GM18498 (cell line): ENCODE measurements at regions not wholly inside any gene's neighbourhood (a gene's known extent, or its start where the extent isn't known, plus 50 kb on each side); places are given as distances from the start of the nearest gene placed in this dataset.
"Not testable (repeated sequence)": the region's sequence is repeated elsewhere in the genome, so short reads cannot be mapped to it uniquely, and the experiment has no call there.

Source experiments
- ATAC-seq: cut with Tn5 transposase; IDR thresholded peaks from one replicate; pipeline ENCODE4 v1.9.1; 2021; ENCODE audit warnings: mild to moderate bottlenecking, moderate library complexity; ENCODE audit not compliant: unreplicated experiment

DNA sequence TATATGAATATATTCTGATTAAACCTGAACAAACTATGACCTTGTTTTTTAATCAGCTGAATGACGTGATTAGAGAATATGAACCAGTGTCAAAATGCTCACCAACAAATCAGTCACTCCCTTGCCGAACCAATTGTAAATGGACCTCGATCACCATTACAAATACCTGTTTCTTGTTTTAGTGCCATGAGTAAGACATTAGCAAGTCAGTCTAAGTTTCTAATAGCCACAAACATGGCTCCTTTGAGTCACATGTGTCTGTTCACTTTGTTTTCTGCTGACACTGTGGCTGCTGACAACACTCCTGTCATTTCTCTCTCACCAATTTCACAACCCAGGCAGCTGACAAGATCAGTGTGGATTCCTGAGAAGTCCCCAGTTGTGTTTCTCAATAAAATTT lies 286.2 kb upstream of the MDGA2 start:
- ATAC-seq, result no peak

DNA sequence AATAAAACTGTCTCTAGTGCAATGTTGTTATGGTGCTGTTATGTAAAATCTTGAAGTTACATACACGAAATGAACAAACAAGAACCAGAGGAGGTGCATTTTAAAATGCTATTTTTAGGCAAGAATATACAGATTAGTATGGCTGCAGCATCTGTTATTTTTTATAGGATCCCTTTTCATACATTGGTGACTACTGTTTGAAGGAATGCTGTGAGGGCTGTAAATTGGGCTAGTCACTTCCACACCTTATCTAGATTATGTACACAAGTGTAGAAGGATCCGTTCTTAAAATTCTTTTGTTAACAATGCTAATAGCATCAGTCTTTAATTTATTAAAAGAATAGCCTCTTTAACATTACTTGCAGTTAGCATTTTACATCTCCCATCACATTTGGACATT lies 284.3 kb upstream of the MDGA2 start:
- ATAC-seq, result no peak

- ATAC-seq, result no peak
These were observed 273.6 kb upstream of the MDGA2 start for GRCh38 chr14:47949006-47949405.

- no peak for ATAC-seq
These were observed 259.9 kb upstream of the MDGA2 start for GRCh38 chr14:47935332-47935731.

GRCh38 chr14:47929334-47929733 lies 253.9 kb upstream of the MDGA2 start:
- peak; percentile 80 for ATAC-seq

DNA sequence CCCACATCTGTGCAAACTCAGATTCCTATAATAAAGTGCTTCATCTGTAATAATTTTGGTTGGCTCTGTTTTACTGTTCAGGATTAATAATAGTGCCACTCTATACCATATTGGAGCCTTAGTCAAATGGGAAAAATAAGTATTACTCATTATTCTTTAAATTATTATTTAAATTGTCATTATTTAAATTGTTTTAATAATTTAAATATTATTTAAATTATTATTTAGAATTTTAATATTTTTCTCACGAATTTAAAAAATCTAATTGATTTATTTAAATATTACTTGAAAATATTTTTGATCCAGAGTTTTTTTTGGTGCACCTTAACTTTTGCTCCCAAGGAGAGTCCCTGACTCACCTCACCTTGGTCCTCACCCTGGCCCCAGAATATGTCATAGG lies 245.7 kb upstream of the MDGA2 start:
- ATAC-seq, result no peak

DNA sequence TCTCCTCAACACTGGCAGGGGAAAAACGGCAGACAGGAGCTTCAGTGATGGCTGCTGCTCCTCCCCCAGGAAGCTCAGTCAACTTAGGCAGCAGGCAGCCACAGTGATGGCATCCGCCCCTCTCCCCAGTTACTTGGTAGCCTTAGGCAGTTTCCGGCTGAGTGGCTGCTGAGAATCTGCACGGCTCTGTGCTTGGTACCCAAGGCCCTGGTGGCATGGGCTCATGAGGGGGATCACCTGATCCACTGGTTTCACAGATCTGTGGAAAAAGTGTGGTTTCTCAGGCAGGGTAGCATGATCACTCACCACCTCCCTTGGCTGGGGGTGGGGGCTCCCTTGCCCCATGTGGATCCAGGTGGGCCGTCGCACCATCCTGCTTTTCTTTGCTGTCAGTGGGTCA lies 244.6 kb upstream of the MDGA2 start:
- ATAC-seq, result no peak

DNA sequence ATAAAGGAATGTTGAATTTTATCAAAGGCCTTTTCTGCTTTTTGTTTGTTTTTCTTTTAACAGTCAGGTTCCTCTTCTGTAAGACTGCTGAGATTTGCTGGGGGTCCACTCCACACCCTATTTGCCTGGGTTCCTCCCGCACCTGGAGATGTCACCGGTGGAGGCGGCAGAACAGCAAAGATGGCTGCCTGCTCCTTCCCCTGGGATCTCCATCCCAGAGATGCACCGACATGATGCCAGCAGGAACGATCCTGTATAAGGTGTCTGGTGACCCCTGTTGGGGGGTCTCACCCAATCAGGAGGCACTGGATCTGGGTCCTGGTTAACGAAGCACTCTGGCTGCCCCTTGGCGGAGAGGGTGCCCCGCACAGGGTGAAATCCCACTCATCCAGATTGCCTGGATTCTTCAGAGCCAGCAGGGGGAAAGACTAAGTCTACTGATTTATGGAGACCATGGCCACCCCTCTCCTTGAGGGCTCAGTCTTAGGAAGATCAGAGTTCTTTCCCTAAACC lies 244.0 kb upstream of the MDGA2 start:
- no peak for ATAC-seq

DNA sequence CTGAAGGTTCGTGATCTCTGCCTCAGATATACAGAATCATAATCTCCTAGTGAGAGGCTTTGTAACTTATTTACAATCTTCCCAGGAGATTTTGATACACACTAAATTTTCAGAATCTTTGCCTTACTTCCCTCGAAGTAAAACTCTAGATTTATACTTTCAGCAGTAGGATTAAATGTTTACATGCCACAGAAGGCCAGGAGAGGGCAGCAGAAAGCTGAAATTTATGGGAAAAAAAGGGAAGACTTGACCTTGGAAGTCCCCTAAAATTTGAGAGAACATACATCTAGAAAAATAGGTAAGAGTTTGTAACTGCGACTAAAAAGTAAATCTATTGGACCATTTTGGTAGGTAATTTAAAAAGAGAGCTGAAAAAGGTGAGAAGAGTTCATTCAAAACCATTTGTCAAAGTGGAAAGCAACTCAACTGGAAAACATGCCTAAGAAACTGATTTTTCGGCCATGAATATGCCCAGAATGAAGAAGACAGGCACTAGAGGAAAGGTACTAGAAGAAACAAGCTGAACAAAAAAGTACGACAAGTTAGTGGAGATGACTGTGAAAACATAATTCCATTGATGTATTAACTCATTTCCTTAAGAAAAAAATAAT lies 242.0 kb upstream of the MDGA2 start:
- no peak for ATAC-seq

DNA sequence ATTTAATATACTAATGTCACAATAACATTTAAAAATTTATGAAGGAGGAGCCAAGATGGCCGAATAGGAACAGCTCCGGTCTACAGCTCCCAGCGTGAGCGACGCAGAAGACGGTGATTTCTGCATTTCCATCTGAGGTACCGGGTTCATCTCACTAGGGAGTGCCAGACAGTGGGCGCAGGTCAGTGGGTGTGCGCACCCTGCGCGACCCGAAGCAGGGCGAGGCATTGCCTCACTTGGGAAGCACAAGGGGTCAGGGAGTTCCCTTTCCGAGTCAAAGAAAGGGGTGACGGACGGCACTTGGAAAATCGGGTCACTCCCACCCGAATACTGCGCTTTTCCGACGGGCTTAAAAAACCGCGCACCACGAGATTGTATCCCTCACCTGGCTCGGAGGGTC lies 225.7 kb upstream of the MDGA2 start:
- not testable (repeated sequence) for ATAC-seq

DNA sequence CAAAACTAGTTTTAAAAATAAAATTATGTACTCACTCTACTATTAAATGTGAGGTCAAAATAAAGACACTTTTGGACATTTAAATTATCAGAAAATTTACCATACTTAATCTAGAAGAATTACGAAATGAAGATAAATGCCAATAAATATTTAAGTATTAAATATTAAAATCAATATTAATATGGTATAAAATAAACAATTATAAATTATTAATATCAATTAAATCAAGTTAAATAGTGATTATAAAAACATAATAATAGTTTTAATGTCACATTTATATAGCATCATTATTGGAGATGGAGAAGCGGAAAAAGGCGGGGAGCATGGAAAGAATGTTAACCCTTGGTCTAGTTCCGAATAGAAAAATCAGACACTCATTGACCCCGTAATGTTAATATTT lies 224.3 kb upstream of the MDGA2 start:
- ATAC-seq, result no peak

- no peak for ATAC-seq
These were observed 198.9 kb upstream of the MDGA2 start for GRCh38 chr14:47874350-47874749.

DNA sequence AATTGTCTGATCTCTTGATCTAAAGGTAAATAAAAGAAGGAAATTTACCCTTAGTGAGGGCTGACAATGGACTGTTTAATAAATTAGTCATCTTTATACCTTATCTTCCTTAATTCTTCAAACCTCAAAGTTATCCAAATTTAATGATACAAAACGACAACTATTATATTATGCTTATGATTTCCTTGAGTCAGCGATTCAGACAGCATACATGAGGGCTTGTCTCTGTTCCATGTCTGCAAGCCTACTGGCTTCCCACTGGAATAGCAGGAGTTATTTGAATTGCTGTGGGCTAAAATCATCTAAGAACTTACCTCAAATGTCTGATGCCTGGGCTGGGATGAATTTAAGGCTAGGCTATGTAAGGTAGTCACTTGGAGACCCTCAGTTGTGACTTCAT lies 197.2 kb upstream of the MDGA2 start:
- ATAC-seq, result no peak

DNA sequence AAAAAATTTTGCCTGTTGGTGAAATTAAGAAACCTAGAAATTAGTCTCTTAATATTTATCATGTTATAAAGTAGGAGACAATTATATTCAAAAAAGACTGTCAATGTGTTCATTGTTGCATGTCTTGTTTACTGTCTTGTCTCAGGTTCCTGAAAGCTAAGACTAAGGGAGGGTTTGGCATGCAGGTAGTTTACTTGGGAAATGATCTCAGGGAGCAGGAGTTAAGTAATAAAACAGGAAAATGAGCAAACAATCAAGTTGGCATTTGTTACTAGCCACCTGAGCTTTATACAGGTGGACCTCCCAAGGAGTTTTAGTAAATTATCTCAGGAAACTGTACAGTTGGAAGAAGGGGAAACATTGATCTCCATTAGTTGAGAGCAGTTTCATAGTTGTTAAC lies 188.0 kb upstream of the MDGA2 start:
- ATAC-seq, result no peak

- ATAC-seq, result no peak
These were observed 182.2 kb upstream of the MDGA2 start for GRCh38 chr14:47857646-47858045.

DNA sequence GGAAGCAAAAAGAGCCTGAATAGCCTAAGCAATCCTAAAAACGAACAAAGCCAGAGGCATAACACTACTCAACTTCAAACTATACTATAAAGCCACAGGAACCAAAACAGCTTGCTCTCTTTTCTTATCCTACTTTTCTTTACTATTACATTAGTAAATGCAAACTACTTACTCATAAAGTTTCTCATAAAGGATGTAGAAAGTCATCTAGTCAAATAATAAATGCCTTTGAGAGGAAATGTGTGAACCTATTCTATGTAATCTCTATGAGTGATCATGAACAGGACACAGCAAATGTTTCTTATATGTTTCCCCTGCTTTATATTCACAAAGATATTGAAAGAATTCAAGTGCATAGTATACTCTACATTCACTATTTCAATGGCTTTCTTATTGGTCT lies 176.9 kb upstream of the MDGA2 start:
- ATAC-seq, result no peak

- no peak for ATAC-seq
These were observed 170.6 kb upstream of the MDGA2 start for GRCh38 chr14:47846008-47846407.

GRCh38 chr14:47843236-47843635 lies 167.8 kb upstream of the MDGA2 start:
- no peak for ATAC-seq

DNA sequence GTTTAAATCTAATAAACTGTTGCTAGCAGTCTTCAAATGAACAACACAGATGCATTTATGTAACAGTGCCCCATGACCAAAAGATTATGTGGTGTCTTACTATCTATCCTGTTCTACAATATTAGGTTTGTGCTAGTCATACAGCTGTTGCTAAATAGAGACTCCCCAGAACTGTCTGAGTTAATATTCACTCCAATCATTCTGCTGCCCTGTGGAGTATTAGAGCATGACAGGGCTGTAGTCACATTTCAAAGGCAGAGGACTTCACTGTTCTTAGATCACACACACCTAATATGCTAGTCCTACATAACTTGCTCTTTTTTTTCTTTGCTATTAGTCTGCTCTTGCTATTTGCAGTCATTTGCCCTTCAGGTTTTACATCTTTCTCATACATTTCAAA lies 157.6 kb upstream of the MDGA2 start:
- no peak for ATAC-seq

- no peak for ATAC-seq
These were observed 151.4 kb upstream of the MDGA2 start for GRCh38 chr14:47826809-47827208.

DNA sequence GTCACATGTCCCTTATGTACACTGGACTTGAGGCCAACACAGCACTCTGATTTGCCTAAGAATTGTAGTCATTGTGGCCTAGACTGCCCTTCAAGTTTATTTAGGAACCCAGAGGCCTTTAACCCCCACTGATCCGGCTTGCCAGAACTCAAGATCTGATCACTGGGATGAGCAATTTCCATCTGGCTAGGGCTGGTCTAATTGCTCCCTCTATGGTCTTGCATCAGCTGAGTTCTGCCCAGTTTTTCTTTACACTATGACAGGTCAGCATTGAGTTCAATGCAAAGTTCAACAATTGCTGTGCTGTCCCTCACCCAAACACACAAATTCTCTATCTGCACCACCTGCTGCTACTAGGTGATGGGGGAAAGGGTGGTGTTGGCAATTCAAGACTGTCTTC lies 146.9 kb upstream of the MDGA2 start:
- no peak for ATAC-seq

DNA sequence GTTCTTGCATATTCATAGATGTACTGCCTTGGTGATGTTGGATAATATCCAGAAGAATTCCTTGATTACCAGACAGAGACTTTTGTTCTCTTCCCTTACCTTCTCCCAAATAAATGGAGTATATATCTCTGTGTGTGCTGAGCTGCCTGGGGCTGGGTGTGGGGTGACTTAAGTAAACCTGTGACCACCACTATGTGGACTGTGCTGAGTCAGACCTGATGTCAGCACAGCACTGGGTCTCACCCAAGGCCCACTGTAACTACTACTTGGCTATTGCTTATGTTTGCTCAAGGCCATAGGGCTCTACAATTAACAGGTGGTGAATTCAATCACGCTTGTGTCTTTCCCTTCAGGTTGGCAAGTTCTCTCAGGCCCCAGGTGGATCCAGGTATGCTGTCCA lies 145.7 kb upstream of the MDGA2 start:
- no peak for ATAC-seq

- no peak for ATAC-seq
These were observed 115.1 kb upstream of the MDGA2 start for GRCh38 chr14:47790477-47790876.
